ENCODE measurements at regions not wholly inside any gene's neighbourhood (a gene's known extent, or its start where the extent isn't known, plus 50 kb on each side); places are given as distances from the start of the nearest gene placed in this dataset.

GRCh38 chr18:28382215-28382879 is 205.4 kb upstream of the CDH2 start (continued):
- no peak for TF ChIP-seq ZNF333 (CRISPR knock-in tag; IDR thresholded peaks at IDR 0.05; ENCODE audit: borderline replicate concordance)

GRCh38 chr18:28372186-28372585 is 195.3 kb upstream of the CDH2 start:
- CTCF ChIA-PET (ENCODE audit: low intra/inter-chr PET ratio, low total read pairs): no interaction called here
- FAIRE-seq: no peak

More at GRCh38 chr18:28372186-28372585, 195.3 kb upstream of the CDH2 start:
- Histone ChIP-seq H3K27me3 (ENCODE audit: control insufficient read depth in 1 of 2, insufficient read depth in 2 of 2, low read length in 2 of 2) (no peaks in the 10 kb centered on the region), H3K9me3 (ENCODE audit: low read length) (no peaks in the 10 kb centered on the region), H3K9ac (ENCODE audit: insufficient read depth, low read depth, low read length) (no peak overlapping the region), H3K27ac (ENCODE audit: extremely low read length, insufficient read depth, low read length) (no peak overlapping the region), H2AFZ (ENCODE audit: low read length) (no peak overlapping the region), H3K36me3 (replicated peaks in 1 of 2; ENCODE audit: control insufficient read depth in 1 of 2, insufficient read depth in 2 of 2, low read length in 2 of 2) (no peaks in the 10 kb centered on the region), H3K4me3 (replicated peaks in 1 of 3; ENCODE audit: insufficient read depth in 1 of 3, low read depth in 2 of 3, low read length in 3 of 3) (no peak overlapping the region), H3K4me1 (ENCODE audit: insufficient read depth, low read length) (no peaks in the 10 kb centered on the region), H3K79me2 (ENCODE audit: insufficient read depth, low read length) (no peaks in the 10 kb centered on the region), H3K4me2 (ENCODE audit: low read depth, low read length) (no peak overlapping the region), H4K20me1 (ENCODE audit: insufficient read depth, low read length) (no peaks in the 10 kb centered on the region)
- POLR2A ChIA-PET: no interaction called here
- no TSS peak for BruUV-seq (replicated peaks)
- TF ChIP-seq NONO (IDR thresholded peaks at IDR 0.05): no peak
- no peak for TF ChIP-seq NONO (CRISPR knock-in tag; conservative IDR thresholded peaks at IDR 0.05)
- TF ChIP-seq ZFP37 (CRISPR knock-in tag; IDR thresholded peaks at IDR 0.05; ENCODE audit: borderline replicate concordance): no peak
- TF ChIP-seq ZNF513 (CRISPR knock-in tag; conservative IDR thresholded peaks at IDR 0.05): no peak
- no peak for TF ChIP-seq HOXD1 (CRISPR knock-in tag; IDR thresholded peaks at IDR 0.05)
- TF ChIP-seq RXRB (CRISPR knock-in tag; IDR thresholded peaks at IDR 0.05; ENCODE audit: borderline replicate concordance): no peak
- TF ChIP-seq ZBTB40 (IDR thresholded peaks at IDR 0.05): no peak
- TF ChIP-seq ZBTB40 (CRISPR knock-in tag; IDR thresholded peaks at IDR 0.05): no peak
- TF ChIP-seq ZFP62 (CRISPR knock-in tag; IDR thresholded peaks at IDR 0.05): no peak
- TF ChIP-seq ZNF367 (CRISPR knock-in tag; IDR thresholded peaks at IDR 0.05; ENCODE audit: borderline replicate concordance): no peak
- 1% methylated on average over 4 of the region's 4 CpGs for WGBS (ENCODE audit: low lambda C conversion rate)
- DNase-seq (ENCODE audit: low spot score): no peak
- in situ Hi-C loops (cut with HindIII; ENCODE audit: extremely low pct_ligation_motif_present, low pct_unique_long_range_greater_than_20kb) (no loop called here), intact Hi-C loops (cut with micrococcal nuclease; ENCODE audit: unreplicated experiment) (no loop called here)
- ATAC-seq: no peak
